ENCODE measurements at regions not wholly inside any gene's neighbourhood (a gene's known extent, or its start where the extent isn't known, plus 50 kb on each side); places are given as distances from the start of the nearest gene placed in this dataset.
"Not testable (repeated sequence)": the region's sequence is repeated elsewhere in the genome, so short reads cannot be mapped to it uniquely, and the experiment has no call there.

DNA sequence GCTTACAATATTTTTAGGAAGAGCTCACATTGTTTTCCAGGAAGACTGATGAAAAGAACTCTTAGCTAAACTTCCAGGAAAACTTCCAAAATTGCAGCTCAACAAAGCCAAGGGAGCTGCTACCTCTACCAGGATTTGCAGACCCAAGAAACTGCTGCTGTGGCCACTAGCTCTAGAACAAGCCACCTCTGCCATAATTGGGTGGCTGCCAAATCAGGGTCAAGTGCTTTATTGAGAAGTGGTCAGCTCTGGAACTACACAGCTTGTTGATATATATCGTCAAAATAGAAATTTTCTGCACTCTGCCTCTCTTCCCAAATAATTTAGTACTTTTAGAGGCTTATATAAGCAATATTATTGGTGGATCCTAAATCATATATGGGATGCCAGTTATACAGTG, 371.8 kb upstream of the CHORDC1 start:
- H3K4me1 ChIP-seq (ENCODE audit: control insufficient read depth in 5 of 5, insufficient read depth in 5 of 5, low read length in 5 of 5): peaks cover 2 to 14% (median 5%) of the 10 kb centered on the region in 5 donors

DNA sequence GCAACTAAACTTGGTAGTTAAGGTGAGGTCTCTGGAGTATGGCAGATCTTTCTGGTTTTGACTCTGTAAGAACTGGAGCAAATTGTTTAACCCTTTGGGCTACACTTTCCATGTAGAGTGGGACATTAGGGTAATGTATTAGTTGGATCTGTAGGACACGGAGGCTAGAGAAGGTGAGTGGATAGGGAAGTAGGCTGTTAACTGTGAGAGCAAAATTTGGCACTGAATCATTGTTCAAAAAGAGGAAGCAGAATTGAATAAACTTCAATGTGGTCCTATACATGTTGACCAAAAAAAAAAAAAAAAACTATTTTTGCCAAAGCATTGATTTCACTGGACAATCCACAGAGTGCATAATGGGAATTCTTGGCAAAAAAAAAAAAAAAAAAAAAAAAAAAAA, 370.2 kb upstream of the CHORDC1 start:
- H3K4me1 ChIP-seq (ENCODE audit: control insufficient read depth in 5 of 5, insufficient read depth in 5 of 5, low read length in 5 of 5): peaks cover 2 to 14% (median 5%) of the 10 kb centered on the region in 5 donors
- H3K27me3 ChIP-seq (ENCODE audit: control insufficient read depth in 5 of 5, insufficient read depth in 4 of 5, low read length in 5 of 5): no peaks in the 10 kb centered on the region
- H3K9ac ChIP-seq (ENCODE audit: low read length in 5 of 5): no peak overlapping the region
- H3K9me3 ChIP-seq (ENCODE audit: control insufficient read depth in 5 of 5, low read length in 5 of 5): no peaks in the 10 kb centered on the region
- H3K4me3 ChIP-seq (ENCODE audit: low read depth in 1 of 5, low read length in 5 of 5): no peak overlapping the region
- no peaks in the 10 kb centered on the region for H3K36me3 ChIP-seq (ENCODE audit: control insufficient read depth in 5 of 5, insufficient read depth in 5 of 5, low read length in 5 of 5)
- no peak overlapping the region for H3K27ac ChIP-seq (ENCODE audit: low read depth, low read length)

More for the DNA sequence above, 371.8 kb upstream of the CHORDC1 start:
- Histone ChIP-seq H3K9ac (ENCODE audit: low read length in 5 of 5) (no peak overlapping the region), H3K27ac (ENCODE audit: low read depth, low read length) (no peak overlapping the region), H3K9me3 (ENCODE audit: control insufficient read depth in 5 of 5, low read length in 5 of 5) (no peaks in the 10 kb centered on the region), H3K4me3 (ENCODE audit: low read depth in 1 of 5, low read length in 5 of 5) (no peak overlapping the region), H3K27me3 (ENCODE audit: control insufficient read depth in 5 of 5, insufficient read depth in 4 of 5, low read length in 5 of 5) (no peaks in the 10 kb centered on the region), H3K36me3 (ENCODE audit: control insufficient read depth in 5 of 5, insufficient read depth in 5 of 5, low read length in 5 of 5) (no peaks in the 10 kb centered on the region)

DNA sequence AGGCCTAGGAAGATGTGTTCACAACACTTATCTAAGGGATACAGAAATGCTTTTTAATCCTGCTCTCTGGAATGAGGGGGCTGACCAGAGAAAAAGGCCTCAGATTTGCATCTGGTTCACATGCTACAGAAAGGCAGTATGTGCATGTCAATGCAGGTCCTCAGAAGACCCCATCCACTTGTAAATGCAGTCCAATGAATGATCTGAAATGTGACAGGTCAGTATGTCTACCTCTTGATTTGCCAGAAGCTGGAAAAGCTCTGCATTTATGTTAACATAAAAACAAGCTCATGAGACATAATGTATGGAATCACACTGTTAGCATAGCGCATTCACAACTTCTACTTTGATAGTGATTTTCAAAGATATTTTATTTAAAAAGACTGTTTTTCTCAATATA, 367.4 kb upstream of the CHORDC1 start:
- Histone ChIP-seq H3K27me3 (ENCODE audit: control insufficient read depth in 5 of 5, insufficient read depth in 4 of 5, low read length in 5 of 5) (no peaks in the 10 kb centered on the region), H3K9me3 (ENCODE audit: control insufficient read depth in 5 of 5, low read length in 5 of 5) (no peaks in the 10 kb centered on the region), H3K27ac (ENCODE audit: low read depth, low read length) (no peak overlapping the region), H3K4me3 (ENCODE audit: low read depth in 1 of 5, low read length in 5 of 5) (no peak overlapping the region), H3K36me3 (ENCODE audit: control insufficient read depth in 5 of 5, insufficient read depth in 5 of 5, low read length in 5 of 5) (no peaks in the 10 kb centered on the region), H3K4me1 (ENCODE audit: control insufficient read depth in 5 of 5, insufficient read depth in 5 of 5, low read length in 5 of 5) (peaks cover 2 to 14% (median 5%) of the 10 kb centered on the region in 5 donors), H3K9ac (ENCODE audit: low read length in 5 of 5) (no peak overlapping the region)

DNA sequence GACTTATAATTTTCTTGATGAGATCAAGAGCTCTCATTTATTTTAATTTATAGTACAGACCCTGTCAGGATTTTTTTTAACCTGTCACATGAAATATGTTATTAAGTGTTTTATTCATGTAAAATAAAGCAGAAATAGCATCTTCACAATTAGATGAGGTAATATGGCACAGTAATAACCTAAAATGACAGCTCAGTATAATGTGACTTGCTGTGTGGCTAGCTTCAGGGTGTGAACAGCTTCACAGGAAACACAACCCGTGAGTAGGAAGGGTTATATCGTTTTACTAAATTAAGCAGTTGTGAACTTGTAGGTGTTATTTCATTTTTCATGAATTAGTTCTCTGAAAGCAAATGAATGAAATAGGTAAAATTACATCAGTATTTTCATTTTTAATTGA, 366.9 kb upstream of the CHORDC1 start:
- H3K4me1 ChIP-seq (ENCODE audit: control insufficient read depth in 5 of 5, insufficient read depth in 5 of 5, low read length in 5 of 5): peaks cover 2 to 9% (median 3%) of the 10 kb centered on the region in 5 donors
- H3K9me3 ChIP-seq (ENCODE audit: control insufficient read depth in 5 of 5, low read length in 5 of 5): no peaks in the 10 kb centered on the region
- no peak overlapping the region for H3K4me3 ChIP-seq (ENCODE audit: low read depth in 1 of 5, low read length in 5 of 5)
- H3K36me3 ChIP-seq (ENCODE audit: control insufficient read depth in 5 of 5, insufficient read depth in 5 of 5, low read length in 5 of 5): no peaks in the 10 kb centered on the region
- H3K9ac ChIP-seq (ENCODE audit: low read length in 5 of 5): no peak overlapping the region
- no peak overlapping the region for H3K27ac ChIP-seq (ENCODE audit: low read depth, low read length)
- H3K27me3 ChIP-seq (ENCODE audit: control insufficient read depth in 5 of 5, insufficient read depth in 4 of 5, low read length in 5 of 5): no peaks in the 10 kb centered on the region

DNA sequence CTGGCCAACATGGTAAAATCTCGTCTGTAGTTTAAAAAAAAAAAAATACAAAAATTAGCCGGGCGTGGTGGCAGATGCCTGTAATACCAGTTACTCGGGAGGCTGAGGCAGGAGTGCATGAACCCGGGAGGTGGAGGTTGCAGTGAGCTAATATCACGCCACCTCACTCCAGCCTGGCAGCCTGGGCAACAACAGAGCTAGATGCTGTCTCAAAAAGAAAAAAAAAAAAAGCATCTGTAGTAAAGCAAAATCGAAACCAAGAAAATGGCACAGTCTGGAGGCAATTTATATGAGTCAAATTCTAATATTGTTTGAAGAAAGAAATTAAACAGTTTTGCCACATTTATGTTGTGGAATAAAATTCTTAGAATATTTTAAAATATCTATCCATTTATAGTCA, 365.0 kb upstream of the CHORDC1 start:
- no peak overlapping the region for H3K27ac ChIP-seq (ENCODE audit: low read depth, low read length)
- no peaks in the 10 kb centered on the region for H3K4me1 ChIP-seq (ENCODE audit: control insufficient read depth in 5 of 5, insufficient read depth in 5 of 5, low read length in 5 of 5)
- no peak overlapping the region for H3K9ac ChIP-seq (ENCODE audit: low read length in 5 of 5)
- no peak overlapping the region for H3K4me3 ChIP-seq (ENCODE audit: low read depth in 1 of 5, low read length in 5 of 5)
- no peaks in the 10 kb centered on the region for H3K36me3 ChIP-seq (ENCODE audit: control insufficient read depth in 5 of 5, insufficient read depth in 5 of 5, low read length in 5 of 5)
- no peaks in the 10 kb centered on the region for H3K27me3 ChIP-seq (ENCODE audit: control insufficient read depth in 5 of 5, insufficient read depth in 4 of 5, low read length in 5 of 5)
- H3K9me3 ChIP-seq (ENCODE audit: control insufficient read depth in 5 of 5, low read length in 5 of 5): no peaks in the 10 kb centered on the region

DNA sequence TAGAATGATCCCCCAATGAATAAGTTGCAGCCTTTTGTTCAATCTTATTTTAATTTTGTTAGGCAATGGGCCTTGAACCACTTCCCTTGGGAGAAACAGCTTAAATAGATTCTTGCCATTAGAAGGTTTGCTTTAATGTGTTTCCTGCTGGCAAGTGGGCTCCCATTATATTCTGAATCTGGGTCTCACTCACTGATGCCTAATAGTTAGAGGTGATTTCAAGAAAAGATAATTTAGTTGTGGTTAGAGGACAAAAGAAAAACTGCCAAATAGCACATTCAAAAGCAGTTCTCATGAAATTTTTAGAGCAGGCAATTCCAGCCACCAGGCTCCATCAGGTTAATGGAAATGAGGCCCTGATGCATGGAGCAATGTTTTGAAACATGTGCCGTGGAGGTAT, 362.6 kb upstream of the CHORDC1 start:
- Histone ChIP-seq H3K9me3 (ENCODE audit: control insufficient read depth in 5 of 5, low read length in 5 of 5) (no peaks in the 10 kb centered on the region), H3K9ac (ENCODE audit: low read length in 5 of 5) (no peak overlapping the region), H3K4me3 (ENCODE audit: low read depth in 1 of 5, low read length in 5 of 5) (no peak overlapping the region), H3K27ac (ENCODE audit: low read depth, low read length) (no peak overlapping the region), H3K27me3 (ENCODE audit: control insufficient read depth in 5 of 5, insufficient read depth in 4 of 5, low read length in 5 of 5) (no peaks in the 10 kb centered on the region), H3K4me1 (ENCODE audit: control insufficient read depth in 5 of 5, insufficient read depth in 5 of 5, low read length in 5 of 5) (no peaks in the 10 kb centered on the region), H3K36me3 (ENCODE audit: control insufficient read depth in 5 of 5, insufficient read depth in 5 of 5, low read length in 5 of 5) (no peaks in the 10 kb centered on the region)

DNA sequence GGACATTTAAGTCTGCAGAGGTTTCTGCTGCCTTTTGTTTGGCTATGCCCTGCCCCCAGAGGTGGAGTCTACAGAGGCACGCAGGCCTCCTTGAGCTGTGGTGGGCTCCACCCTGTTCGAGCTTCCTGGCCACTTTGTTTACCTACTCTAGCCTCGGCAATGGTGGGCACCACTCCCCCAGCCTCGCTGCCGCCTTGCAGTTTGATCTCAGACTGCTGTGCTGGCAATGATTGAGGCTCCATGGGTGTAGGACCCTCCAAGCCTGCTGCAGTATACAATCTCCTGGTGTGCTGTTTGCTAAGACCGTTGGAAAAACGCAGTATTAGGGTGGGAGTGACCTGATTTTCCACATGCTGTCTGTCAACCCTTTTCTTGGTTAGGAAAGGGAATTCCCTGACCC, 360.1 kb upstream of the CHORDC1 start:
- H3K4me3 ChIP-seq (ENCODE audit: low read depth in 1 of 5, low read length in 5 of 5): not testable (repeated sequence)

DNA sequence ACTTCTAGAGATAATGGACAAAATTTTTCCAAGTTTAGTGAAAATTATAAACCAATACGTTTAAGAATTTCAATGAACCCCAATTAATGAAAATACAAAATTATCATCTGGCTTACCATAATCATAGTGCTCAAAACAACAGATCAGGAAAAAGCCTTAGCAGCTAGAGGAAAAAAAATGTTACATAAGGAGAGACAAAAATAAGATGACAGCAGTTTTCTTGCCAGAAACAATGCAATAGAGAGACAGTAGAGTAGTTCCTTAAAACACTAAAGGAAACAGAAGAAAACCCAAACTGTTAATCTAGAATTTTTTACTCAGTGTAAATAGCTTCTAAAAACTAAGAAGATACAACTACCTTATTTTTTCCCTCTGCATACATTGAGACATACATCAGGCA, 341.7 kb upstream of the CHORDC1 start:
- Histone ChIP-seq H3K4me3 (ENCODE audit: low read depth in 1 of 5, low read length in 5 of 5) (no peak overlapping the region), H3K9me3 (ENCODE audit: control insufficient read depth in 5 of 5, low read length in 5 of 5) (peaks cover 0 to 4% (median 0%) of the 10 kb centered on the region in 5 donors), H3K4me1 (ENCODE audit: control insufficient read depth in 5 of 5, insufficient read depth in 5 of 5, low read length in 5 of 5) (no peaks in the 10 kb centered on the region), H3K36me3 (ENCODE audit: control insufficient read depth in 5 of 5, insufficient read depth in 5 of 5, low read length in 5 of 5) (no peaks in the 10 kb centered on the region), H3K9ac (ENCODE audit: low read length in 5 of 5) (no peak overlapping the region), H3K27ac (ENCODE audit: low read depth, low read length) (no peak overlapping the region), H3K27me3 (ENCODE audit: control insufficient read depth in 5 of 5, insufficient read depth in 4 of 5, low read length in 5 of 5) (no peaks in the 10 kb centered on the region)

More for the DNA sequence above, 360.1 kb upstream of the CHORDC1 start:
- H3K4me1 ChIP-seq (ENCODE audit: control insufficient read depth in 5 of 5, insufficient read depth in 5 of 5, low read length in 5 of 5); H3K27ac ChIP-seq (ENCODE audit: low read depth, low read length); H3K9ac ChIP-seq (ENCODE audit: low read length in 5 of 5); H3K9me3 ChIP-seq (ENCODE audit: control insufficient read depth in 5 of 5, low read length in 5 of 5); H3K36me3 ChIP-seq (ENCODE audit: control insufficient read depth in 5 of 5, insufficient read depth in 5 of 5, low read length in 5 of 5); H3K27me3 ChIP-seq (ENCODE audit: control insufficient read depth in 5 of 5, insufficient read depth in 4 of 5, low read length in 5 of 5): not testable (repeated sequence)

DNA sequence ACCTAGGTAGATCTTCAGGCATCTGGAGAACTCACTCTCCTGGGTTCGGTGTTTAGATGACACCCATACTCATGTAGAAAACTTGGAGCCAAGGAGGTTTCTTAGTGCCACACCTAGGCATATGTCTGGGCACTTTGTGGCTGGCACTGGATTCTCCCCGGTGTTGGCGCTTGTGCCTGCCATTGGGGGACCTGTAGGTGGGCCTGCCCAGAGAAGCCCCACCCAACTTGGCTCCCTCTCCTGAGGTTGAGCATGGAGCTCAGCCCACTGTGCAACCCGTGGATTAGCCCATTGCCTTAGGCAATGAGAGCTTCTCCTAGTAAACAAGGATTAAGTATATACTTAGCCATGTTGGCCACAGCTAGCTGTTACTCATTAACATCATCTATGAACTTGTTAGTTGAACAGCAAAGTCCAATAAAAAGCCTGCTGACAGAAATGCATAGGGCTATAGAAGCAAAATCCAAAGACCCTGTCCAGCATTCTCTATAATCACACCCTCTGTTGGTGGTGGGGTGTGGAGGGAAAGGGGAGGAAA, 335.5 kb upstream of the CHORDC1 start:
- no peak overlapping the region for H3K4me3 ChIP-seq (ENCODE audit: low read depth in 1 of 5, low read length in 5 of 5)

DNA sequence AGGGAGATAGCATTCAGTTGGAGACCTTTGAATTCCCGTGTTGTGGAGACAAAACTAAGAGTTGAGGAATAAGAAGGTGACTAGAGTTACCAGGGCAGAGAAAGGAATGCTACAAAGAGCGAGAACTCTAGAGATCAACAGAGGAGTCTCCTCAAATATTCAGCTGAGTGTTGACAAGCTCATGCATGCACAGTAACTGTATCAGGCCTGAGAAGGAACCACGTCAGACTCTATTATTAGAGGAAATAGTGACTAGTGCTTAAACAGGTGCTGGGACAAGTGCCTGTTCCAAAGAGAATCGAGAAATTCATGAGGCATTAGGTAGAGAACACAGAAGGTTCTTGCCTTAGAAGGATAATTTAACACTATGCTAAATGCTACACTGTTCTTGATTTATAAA, 333.8 kb upstream of the CHORDC1 start:
- no peaks in the 10 kb centered on the region for H3K4me1 ChIP-seq (ENCODE audit: control insufficient read depth in 5 of 5, insufficient read depth in 5 of 5, low read length in 5 of 5)
- no peaks in the 10 kb centered on the region for H3K27me3 ChIP-seq (ENCODE audit: control insufficient read depth in 5 of 5, insufficient read depth in 4 of 5, low read length in 5 of 5)
- no peak overlapping the region for H3K9ac ChIP-seq (ENCODE audit: low read length in 5 of 5)
- no peak overlapping the region for H3K27ac ChIP-seq (ENCODE audit: low read depth, low read length)
- H3K4me3 ChIP-seq (ENCODE audit: low read depth in 1 of 5, low read length in 5 of 5): no peak overlapping the region
- H3K9me3 ChIP-seq (ENCODE audit: control insufficient read depth in 5 of 5, low read length in 5 of 5): peaks cover 0 to 4% (median 0%) of the 10 kb centered on the region in 5 donors
- H3K36me3 ChIP-seq (ENCODE audit: control insufficient read depth in 5 of 5, insufficient read depth in 5 of 5, low read length in 5 of 5): no peaks in the 10 kb centered on the region

More for the DNA sequence above, 335.5 kb upstream of the CHORDC1 start:
- Histone ChIP-seq H3K36me3 (ENCODE audit: control insufficient read depth in 5 of 5, insufficient read depth in 5 of 5, low read length in 5 of 5) (no peaks in the 10 kb centered on the region), H3K27ac (ENCODE audit: low read depth, low read length) (no peak overlapping the region), H3K9ac (ENCODE audit: low read length in 5 of 5) (no peak overlapping the region), H3K4me1 (ENCODE audit: control insufficient read depth in 5 of 5, insufficient read depth in 5 of 5, low read length in 5 of 5) (no peaks in the 10 kb centered on the region), H3K9me3 (ENCODE audit: control insufficient read depth in 5 of 5, low read length in 5 of 5) (peaks cover 0 to 4% (median 0%) of the 10 kb centered on the region in 5 donors), H3K27me3 (ENCODE audit: control insufficient read depth in 5 of 5, insufficient read depth in 4 of 5, low read length in 5 of 5) (no peaks in the 10 kb centered on the region)

DNA sequence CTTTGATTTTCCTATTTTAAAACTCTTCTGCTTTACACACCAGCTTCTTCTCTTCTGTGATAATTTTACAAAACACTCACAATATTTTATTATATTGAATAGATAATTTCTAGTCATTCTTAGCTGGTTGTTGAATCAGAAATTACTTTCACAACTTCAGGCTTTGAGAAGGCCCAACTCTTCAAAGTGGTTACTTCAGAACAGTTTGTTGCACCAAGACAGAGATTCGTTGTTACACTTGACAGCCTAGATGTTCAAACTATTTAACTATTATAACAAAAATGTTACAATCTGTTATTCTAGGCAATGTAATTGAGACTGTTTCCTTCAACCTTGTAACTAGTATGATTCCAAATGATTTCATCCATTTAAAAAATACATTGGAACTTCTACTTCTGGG, 333.2 kb upstream of the CHORDC1 start:
- H3K9ac ChIP-seq (ENCODE audit: low read length in 5 of 5): no peak overlapping the region
- H3K4me1 ChIP-seq (ENCODE audit: control insufficient read depth in 5 of 5, insufficient read depth in 5 of 5, low read length in 5 of 5): no peaks in the 10 kb centered on the region
- no peak overlapping the region for H3K4me3 ChIP-seq (ENCODE audit: low read depth in 1 of 5, low read length in 5 of 5)
- no peaks in the 10 kb centered on the region for H3K27me3 ChIP-seq (ENCODE audit: control insufficient read depth in 5 of 5, insufficient read depth in 4 of 5, low read length in 5 of 5)
- H3K36me3 ChIP-seq (ENCODE audit: control insufficient read depth in 5 of 5, insufficient read depth in 5 of 5, low read length in 5 of 5): no peaks in the 10 kb centered on the region
- peaks cover 0 to 4% (median 0%) of the 10 kb centered on the region in 5 donors for H3K9me3 ChIP-seq (ENCODE audit: control insufficient read depth in 5 of 5, low read length in 5 of 5)
- no peak overlapping the region for H3K27ac ChIP-seq (ENCODE audit: low read depth, low read length)
